ENCODE measurements at regions not wholly inside any gene's neighbourhood (a gene's known extent, or its start where the extent isn't known, plus 50 kb on each side); places are given as distances from the start of the nearest gene placed in this dataset.

- TF ChIP-seq USF2 (CRISPR knock-in tag; IDR thresholded peaks at IDR 0.05) (no peak), TP53 (CRISPR knock-in tag; IDR thresholded peaks at IDR 0.05) (no peak)
Measured at GRCh38 chr18:2123077-2123476, 448.2 kb downstream of the METTL4 start (continued).

GRCh38 chr18:2134364-2134763 is 436.9 kb downstream of the METTL4 start:
- DNase-seq (ENCODE audit: low spot score) (no peak), ATAC-seq (no peak)
- TF ChIP-seq MAX (CRISPR knock-in tag; IDR thresholded peaks at IDR 0.05) (no peak), MYBL2 (CRISPR knock-in tag; IDR thresholded peaks at IDR 0.05) (no peak), ZNF121 (CRISPR knock-in tag; IDR thresholded peaks at IDR 0.05) (no peak), NR1H2 (CRISPR knock-in tag; IDR thresholded peaks at IDR 0.05) (no peak), MXD4 (CRISPR knock-in tag; IDR thresholded peaks at IDR 0.05; ENCODE audit: borderline replicate concordance) (no peak), GTF2I (CRISPR knock-in tag; conservative IDR thresholded peaks at IDR 0.05) (no peak), NR2C2 (CRISPR knock-in tag; IDR thresholded peaks at IDR 0.05) (no peak), SMAD4 (CRISPR knock-in tag; IDR thresholded peaks at IDR 0.05) (no peak), ZNF423 (CRISPR knock-in tag; IDR thresholded peaks at IDR 0.05) (no peak), EMX1 (CRISPR knock-in tag; IDR thresholded peaks at IDR 0.05) (no peak), ZBTB43 (CRISPR knock-in tag; IDR thresholded peaks at IDR 0.05) (no peak), HMGXB4 (CRISPR knock-in tag; IDR thresholded peaks at IDR 0.05) (no peak), GRHL2 (CRISPR knock-in tag; IDR thresholded peaks at IDR 0.05; ENCODE audit: insufficient replicate concordance, severe bottlenecking) (no peak), TCF7 (CRISPR knock-in tag; IDR thresholded peaks at IDR 0.05; ENCODE audit: low read depth) (no peak), SP1 (CRISPR knock-in tag; conservative IDR thresholded peaks at IDR 0.05) (no peak), ZNF138 (CRISPR knock-in tag; conservative IDR thresholded peaks at IDR 0.05) (no peak), ZNF512 (CRISPR knock-in tag; IDR thresholded peaks at IDR 0.05; ENCODE audit: borderline replicate concordance) (no peak), NFATC4 (CRISPR knock-in tag; IDR thresholded peaks at IDR 0.05) (no peak), ARID4B (CRISPR knock-in tag; IDR thresholded peaks at IDR 0.05; ENCODE audit: borderline replicate concordance) (no peak), CTCF (IDR thresholded peaks at IDR 0.05) (no peak)
- H3K27ac Mint-ChIP-seq = no peak overlapping the region
- no peaks in the 10 kb centered on the region for H3K36me3 Mint-ChIP-seq
- H3K27me3 Mint-ChIP-seq (ENCODE audit: low read depth) = no peaks in the 10 kb centered on the region
- ChIA-PET CTCF (interaction anchor here (1.7 kb wide), 1 partner anchor 30 kb away, joined by 5 read pairs; no protein-coding TSS in a partner anchor), POLR2A (no interaction called here)
- peaks cover 26% of the 10 kb centered on the region for H3K9me3 Mint-ChIP-seq
- no peak overlapping the region for H3K4me3 Mint-ChIP-seq
- H3K4me1 Mint-ChIP-seq = peaks cover 10% of the 10 kb centered on the region; the same call in 1 of the 2 replicates

All from WTC11 (cell line).